Hematopoietic multipotent progenitor cell treated with erythropoietin and hydrocortisone succinate and interleukin-3 and kit ligand, for 15 days (in vitro differentiated cells): ENCODE measurements at regions not wholly inside any gene's neighbourhood (a gene's known extent, or its start where the extent isn't known, plus 50 kb on each side); places are given as distances from the start of the nearest gene placed in this dataset.

Source experiments
- DNase-seq: peaks from one replicate; pipeline ENCODE4 v3.0.0-alpha.2; 2015; ENCODE audit warnings: low spot score

- DNase-seq, result no peak
Observed at GRCh38 chr6:4405621-4406212, 270.3 kb upstream of the ECI2 start.

- no peak for DNase-seq
Observed at GRCh38 chr6:4404415-4404814, 269.0 kb upstream of the ECI2 start.

GRCh38 chr6:4403828-4404227, 268.5 kb upstream of the ECI2 start:
- DNase-seq, result no peak

- no peak for DNase-seq
Observed at GRCh38 chr6:4403023-4403752, 267.8 kb upstream of the ECI2 start.

- DNase-seq, result no peak
Observed at GRCh38 chr6:4402477-4402976, 267.2 kb upstream of the ECI2 start.

GRCh38 chr6:4401408-4402368, 266.3 kb upstream of the ECI2 start:
- no peak for DNase-seq

GRCh38 chr6:4399656-4400055, 264.3 kb upstream of the ECI2 start:
- DNase-seq, result no peak

GRCh38 chr6:4398791-4399190, 263.4 kb upstream of the ECI2 start:
- DNase-seq, result no peak

- no peak for DNase-seq
Observed at GRCh38 chr6:4397307-4397706, 261.9 kb upstream of the ECI2 start.

GRCh38 chr6:4396044-4396443, 260.7 kb upstream of the ECI2 start:
- DNase-seq, result no peak

- no peak for DNase-seq
Observed at GRCh38 chr6:4395386-4395785, 260.0 kb upstream of the ECI2 start.

GRCh38 chr6:4394786-4395185, 259.4 kb upstream of the ECI2 start:
- no peak for DNase-seq

- DNase-seq, result no peak
Observed at GRCh38 chr6:4388675-4389074, 253.3 kb upstream of the ECI2 start.

GRCh38 chr6:4384656-4385055, 249.3 kb upstream of the ECI2 start:
- DNase-seq, result no peak

- DNase-seq, result no peak
Observed at GRCh38 chr6:4383910-4384638, 248.7 kb upstream of the ECI2 start.

GRCh38 chr6:4382362-4382853, 247.0 kb upstream of the ECI2 start:
- DNase-seq, result no peak

GRCh38 chr6:4381381-4381780, 246.0 kb upstream of the ECI2 start:
- DNase-seq, result no peak

- no peak for DNase-seq
Observed at GRCh38 chr6:4380881-4381281, 245.5 kb upstream of the ECI2 start.

GRCh38 chr6:4379958-4380357, 244.6 kb upstream of the ECI2 start:
- no peak for DNase-seq

GRCh38 chr6:4378319-4378996, 243.1 kb upstream of the ECI2 start:
- DNase-seq, result no peak

- DNase-seq, result no peak
Observed at GRCh38 chr6:4377603-4378002, 242.2 kb upstream of the ECI2 start.
